Lower leg skin (tissue), 3 donors: ENCODE measurements at regions not wholly inside any gene's neighbourhood (a gene's known extent, or its start where the extent isn't known, plus 50 kb on each side); places are given as distances from the start of the nearest gene placed in this dataset.

Experiments
- CTCF ChIP-seq, 3 donors: fragments of 450-650 bp; IDR thresholded peaks; one replicate each; pipeline ENCODE4 v1.5.1; 2016; ENCODE audit warnings: antibody characterized with exemption in 3 of 3, mild to moderate bottlenecking in 3 of 3, moderate library complexity in 2 of 3
- POLR2A ChIP-seq, 2 donors: fragments of 450-650 bp; IDR thresholded peaks; one replicate each; pipeline ENCODE4 v1.6.1; 2016 to 2017; ENCODE audit warnings: antibody characterized with exemption in 2 of 2, mild to moderate bottlenecking in 1 of 2, moderate library complexity in 1 of 2

GRCh38 chr4:72843466-72843865 lies 226.1 kb downstream of the COX18 start:
- TF ChIP-seq CTCF (IDR thresholded peaks at IDR 0.05) (no peak), POLR2A (IDR thresholded peaks at IDR 0.05) (no peak)
